NCI-H524 treated with DMSO at 0.1 percent for 48 hours (cell line): ENCODE measurements at regions not wholly inside any gene's neighbourhood (a gene's known extent, or its start where the extent isn't known, plus 50 kb on each side); places are given as distances from the start of the nearest gene placed in this dataset.
"Not testable (repeated sequence)": the region's sequence is repeated elsewhere in the genome, so short reads cannot be mapped to it uniquely, and the experiment has no call there.

Source experiments
- DNase-seq: peaks from one replicate; lab custom pipeline; 2025; lab: John Stamatoyannopoulos, UW

DNA sequence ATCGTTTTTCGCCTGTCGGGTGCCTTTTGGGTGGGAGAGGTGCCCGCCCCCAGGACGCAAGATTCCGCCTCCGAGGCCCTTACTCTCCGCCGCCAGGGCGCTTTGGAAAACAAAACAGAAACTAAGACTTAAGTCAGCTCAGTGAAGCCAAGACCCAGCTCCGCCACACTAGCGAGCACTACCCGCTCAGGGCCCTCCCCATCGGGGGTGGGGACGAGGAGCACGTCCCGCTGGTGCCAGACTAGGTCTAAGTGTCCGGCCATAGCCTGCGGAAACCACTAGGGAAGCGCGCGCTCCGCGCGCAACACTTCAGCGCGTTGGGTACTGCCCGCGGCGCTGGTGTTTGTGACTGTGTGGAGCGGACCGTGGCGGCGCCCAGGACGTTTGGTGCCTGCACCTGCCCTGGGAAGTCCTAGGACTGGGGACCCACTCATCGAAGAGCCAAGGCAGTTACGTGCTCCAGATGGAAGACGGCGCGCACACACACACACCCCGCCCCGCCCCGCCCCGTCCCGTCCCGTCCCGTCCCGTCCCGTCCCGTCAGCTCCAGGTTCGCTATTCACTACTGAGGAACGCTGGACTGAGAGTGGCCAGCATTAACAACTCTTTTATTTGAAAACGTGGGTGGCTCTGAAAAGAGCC, 57.6 kb upstream of the BOLA1 start:
- DNase-seq: not testable (repeated sequence)

GRCh38 chr1:149842458-149843064, 56.8 kb upstream of the BOLA1 start:
- DNase-seq: not testable (repeated sequence)

- DNase-seq: no peak
Measured at GRCh38 chr1:149843431-149844041, 55.8 kb upstream of the BOLA1 start.

DNA sequence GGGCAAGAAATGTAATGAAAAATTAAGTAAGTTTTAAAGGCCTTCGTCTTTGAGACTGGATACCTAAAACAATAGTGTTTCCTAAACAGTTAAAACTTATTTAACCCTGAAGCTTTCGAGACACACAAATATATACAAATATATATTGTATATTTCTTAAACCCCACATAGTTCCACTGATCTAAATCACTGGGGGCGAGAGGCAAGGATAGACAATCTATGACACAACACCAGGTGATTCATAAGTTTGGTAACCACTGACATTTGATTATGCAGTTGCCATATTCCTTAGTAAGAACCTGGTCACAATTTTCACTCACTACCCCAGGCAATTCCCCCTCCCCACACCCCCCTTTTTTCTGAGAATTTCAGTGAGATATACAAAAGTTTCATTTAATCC, 55.3 kb upstream of the BOLA1 start:
- no peak for DNase-seq

GRCh38 chr1:149844650-149845255, 54.6 kb upstream of the BOLA1 start:
- DNase-seq: no peak

GRCh38 chr1:149845416-149845815, 54.0 kb upstream of the BOLA1 start:
- DNase-seq: no peak

DNA sequence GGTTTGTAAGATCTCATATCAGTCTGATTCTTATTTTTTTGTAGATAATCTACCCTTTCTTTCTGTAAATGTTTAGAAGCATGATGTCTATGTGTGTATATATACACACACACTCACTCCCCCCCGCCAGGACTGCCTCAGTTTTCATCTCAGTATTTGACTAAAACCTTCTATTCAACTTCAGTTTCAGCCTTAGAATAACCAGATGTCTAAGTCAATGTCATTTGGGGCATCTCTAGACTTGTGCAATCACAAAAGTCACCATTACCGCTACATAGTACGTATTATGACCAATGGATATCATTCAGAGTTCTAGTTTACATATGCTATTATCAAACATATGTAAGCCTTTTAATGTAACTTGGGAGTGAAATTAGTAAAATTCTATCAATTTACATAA, 53.3 kb upstream of the BOLA1 start:
- DNase-seq: no peak

DNA sequence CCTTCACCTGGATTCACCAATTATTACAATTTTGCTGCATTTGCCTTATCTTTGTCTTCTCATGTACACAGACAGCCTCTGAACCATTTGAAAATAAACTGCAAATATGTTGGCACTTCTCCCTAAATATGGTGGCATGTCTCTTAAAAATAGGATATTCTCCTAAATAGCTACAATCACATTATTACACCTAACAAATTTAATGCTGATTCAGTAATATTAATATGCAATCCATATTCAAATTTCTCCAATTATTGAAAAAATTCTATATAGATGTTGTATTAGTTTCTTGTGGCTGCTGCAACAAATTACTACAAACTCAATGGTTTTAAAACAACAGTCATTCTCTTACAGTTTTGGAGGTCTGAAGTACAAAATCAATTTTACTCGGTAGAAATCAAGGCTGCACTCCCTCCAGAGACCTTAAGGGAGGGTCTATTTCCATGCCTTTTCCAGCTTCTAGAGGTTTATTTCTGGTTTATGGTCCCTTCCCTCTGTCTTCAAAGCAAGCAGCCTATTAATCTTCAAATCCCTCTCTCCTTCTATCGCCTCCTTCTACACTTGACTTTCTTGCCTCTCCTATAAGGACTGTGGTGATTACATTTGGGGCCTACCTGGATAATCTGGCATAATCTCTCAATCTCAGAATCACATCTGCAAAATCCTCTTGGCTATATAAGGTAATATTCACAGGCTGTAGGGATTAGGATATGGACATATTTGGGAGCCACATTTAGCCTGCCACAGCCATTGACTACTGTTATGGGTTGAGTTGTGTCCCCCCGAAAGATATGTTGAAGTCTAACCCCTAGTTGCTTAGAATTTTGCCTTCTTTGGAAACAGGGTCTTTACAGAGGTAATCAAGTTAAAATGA, 52.5 kb upstream of the BOLA1 start:
- DNase-seq: no peak

DNA sequence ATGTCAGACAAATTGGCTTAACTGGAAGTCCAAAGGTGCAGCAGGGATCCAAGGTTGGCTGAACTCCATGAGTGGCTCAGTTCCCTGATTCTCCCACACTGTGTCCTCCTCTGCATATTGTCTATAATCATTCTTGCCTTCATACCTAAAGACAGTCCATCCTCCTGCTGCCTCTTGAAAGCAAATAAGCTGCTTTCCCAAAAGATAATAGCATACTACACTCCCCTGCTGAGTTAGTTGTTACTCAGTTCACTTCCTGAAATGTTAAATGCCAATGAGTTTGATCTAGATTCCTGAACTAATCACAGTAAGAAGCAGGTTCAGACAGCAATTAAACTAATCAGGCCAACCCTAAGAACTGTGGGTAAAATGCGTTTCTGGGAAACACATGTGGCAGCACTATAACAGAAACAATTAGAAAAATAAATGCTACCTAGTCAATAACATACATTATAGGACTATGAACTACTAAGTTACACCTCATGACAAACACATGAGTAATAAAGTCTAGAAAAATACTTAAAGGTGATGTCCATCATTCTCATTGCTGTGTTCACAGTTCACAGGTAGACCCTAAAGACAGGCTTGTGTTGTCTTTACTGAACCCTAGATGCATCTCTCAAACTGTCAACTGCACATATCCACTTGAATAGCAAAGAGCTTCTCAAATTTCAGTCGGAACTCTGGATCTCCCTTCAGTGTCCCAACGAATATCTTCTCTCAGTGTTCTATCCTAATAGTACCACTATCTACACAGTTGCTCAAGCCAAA, 50.8 kb upstream of the BOLA1 start:
- peak; percentile 64 for DNase-seq

DNA sequence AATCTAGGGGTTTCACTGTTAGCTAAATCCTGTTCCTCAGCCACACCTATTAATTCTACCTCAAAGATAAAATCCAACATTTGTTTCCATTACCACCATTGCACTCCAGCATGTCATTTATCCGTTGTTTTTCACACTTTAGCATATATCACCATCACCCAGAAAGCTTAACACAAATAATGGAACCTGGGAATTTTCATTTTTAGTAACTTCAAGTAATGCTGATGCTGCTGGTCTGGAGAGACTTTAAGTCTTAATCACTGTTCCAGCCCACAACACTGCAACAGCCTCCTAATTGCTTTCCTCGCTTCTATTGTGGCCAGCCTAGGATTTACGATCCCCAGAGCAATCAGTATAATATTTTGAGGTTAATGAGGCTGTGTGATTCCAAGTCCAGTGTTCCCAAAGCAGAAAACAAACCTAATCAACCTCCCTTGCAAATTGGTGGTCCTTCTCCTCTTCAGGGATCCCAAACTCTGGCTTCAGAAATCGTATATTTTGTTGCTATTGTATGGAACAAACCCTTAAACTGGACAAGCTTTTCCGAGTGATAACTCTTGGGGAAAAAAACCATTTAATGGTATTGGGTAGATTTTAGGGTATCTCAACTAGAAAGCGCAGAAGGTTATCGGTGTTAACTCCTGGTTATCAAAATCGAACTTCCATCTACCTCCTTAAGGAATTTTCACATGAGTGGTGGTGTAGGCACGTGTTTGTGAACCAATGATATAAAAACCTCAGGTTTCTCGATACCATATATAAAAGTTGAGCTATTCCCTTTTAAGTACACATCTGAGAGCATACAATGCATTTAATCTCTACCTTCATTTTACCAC, 50.0 kb upstream of the BOLA1 start:
- DNase-seq: no peak
